PC-3 (cell line): ENCODE measurements at regions not wholly inside any gene's neighbourhood (a gene's known extent, or its start where the extent isn't known, plus 50 kb on each side); places are given as distances from the start of the nearest gene placed in this dataset.
"Not testable (repeated sequence)": the region's sequence is repeated elsewhere in the genome, so short reads cannot be mapped to it uniquely, and the experiment has no call there.

ENCODE experiments used
- ATAC-seq: fragments of 200-7000 bp; cut with Tn5 transposase; 2 replicates; pipeline ENCODE4 v1.9.1; 2020; ENCODE audit warnings: mild to moderate bottlenecking, moderate library complexity
- BruUV-seq: library from RNA; stranded (reverse); fragments of 400-500 nt; replicated peaks from 2 replicates; lab custom pipeline; 2021; lab: Mats Ljungman, UMichigan
- CTCF ChIA-PET: fragments of 300-600 bp; sonication (Branson Sonifier 250); formaldehyde crosslinking; loops from one replicate; lab custom pipeline; 2022; ENCODE audit warnings: antibody characterized with exemption; lab: Charles Lee
- POLR2A ChIA-PET: fragments of 300-600 bp; sonication (Branson Sonifier 250); formaldehyde crosslinking; loops from one replicate; lab custom pipeline; 2022; ENCODE audit warnings: antibody characterized with exemption; ENCODE audit not compliant: unreplicated experiment; lab: Charles Lee
- DNase-seq: peaks from one replicate; pipeline ENCODE4 v3.0.0-alpha.2; 2015
- H2AFZ ChIP-seq: fragments of 300-600 bp; sonication (generic); 2 replicates; pipeline ENCODE4 v1.6.0; 2016; ENCODE audit warnings: antibody characterized with exemption, low read length
- H3F3A ChIP-seq: fragments of 300-600 bp; sonication (generic); one replicate; pipeline ENCODE4 v1.6.0; 2017; ENCODE audit warnings: antibody characterized with exemption, low read length, control low read depth, mild to moderate bottlenecking; ENCODE audit not compliant: unreplicated experiment
- H3K27ac ChIP-seq: fragments of 300-600 bp; sonication (generic); 2 replicates; pipeline ENCODE4 v1.5.1; 2016; ENCODE audit warnings: mild to moderate bottlenecking, low read length
- H3K27me3 ChIP-seq: fragments of 300-600 bp; sonication (generic); 2 replicates; pipeline ENCODE4 v1.6.1; 2016; ENCODE audit warnings: low read length, mixed read lengths
- H3K36me3 ChIP-seq: fragments of 300-600 bp; sonication (generic); 2 replicates; pipeline ENCODE4 v1.6.1; 2016; ENCODE audit warnings: low read depth, mixed run types, low read length, mixed read lengths
- H3K4me1 ChIP-seq: fragments of 300-600 bp; sonication (generic); 2 replicates; pipeline ENCODE4 v1.5.1; 2016; ENCODE audit warnings: low read length; ENCODE audit not compliant: insufficient read depth
- H3K4me2 ChIP-seq: fragments of 300-600 bp; sonication (generic); 2 replicates; pipeline ENCODE4 v1.6.0; 2016; ENCODE audit warnings: low read length
- H3K4me3 ChIP-seq: fragments of 300-600 bp; sonication (generic); 2 replicates; pipeline ENCODE4 v1.5.1; 2016; ENCODE audit warnings: mild to moderate bottlenecking, low read length, mixed read lengths
- H3K79me2 ChIP-seq: fragments of 300-600 bp; sonication (generic); 2 replicates; pipeline ENCODE4 v1.6.1; 2017; ENCODE audit warnings: low read length, mixed read lengths
- H3K9ac ChIP-seq: fragments of 300-600 bp; sonication (generic); 2 replicates; pipeline ENCODE4 v1.6.0; 2016; ENCODE audit warnings: mild to moderate bottlenecking, low read length
- H3K9me2 ChIP-seq: fragments of 300-600 bp; sonication (generic); replicated peaks from 2 replicates; pipeline ENCODE4 v1.6.1; 2016; ENCODE audit warnings: mixed run types, low read length, mixed read lengths
- H3K9me3 ChIP-seq: fragments of 300-600 bp; sonication (generic); 2 replicates; pipeline ENCODE4 v1.6.1; 2016; ENCODE audit warnings: low read length, mixed read lengths
- H4K20me1 ChIP-seq: fragments of 300-600 bp; sonication (generic); 2 replicates; pipeline ENCODE4 v1.6.1; 2016; ENCODE audit warnings: low read length, mixed read lengths
- CTCF ChIP-seq: fragments of 300-600 bp; sonication (generic); conservative IDR thresholded peaks from 2 replicates; pipeline ENCODE4 v1.5.1; 2017; ENCODE audit warnings: antibody characterized with exemption, low read depth, mild to moderate bottlenecking, low read length
- EZH2 ChIP-seq: fragments of 300-600 bp; sonication (generic); IDR thresholded peaks from one replicate; pipeline ENCODE4 v1.6.1; 2017; ENCODE audit warnings: antibody characterized with exemption, mild to moderate bottlenecking, low read length; ENCODE audit not compliant: unreplicated experiment
- EZH2phosphoT487 ChIP-seq: fragments of 300-600 bp; sonication (generic); IDR thresholded peaks from 2 replicates; pipeline ENCODE4 v1.6.1; 2018; ENCODE audit warnings: mild to moderate bottlenecking, antibody characterized with exemption, low read length, borderline replicate concordance
- intact Hi-C: fragments of 100-400 bp; cut with micrococcal nuclease; formaldehyde crosslinking; loops from 2 replicates; pipeline ENCODE4 v1.9.0; 2023

GRCh38 chr6:159416891-159417560, 247.8 kb downstream of the FNDC1 start:
- Histone ChIP-seq H3K27ac (no peak overlapping the region), H3K4me2 (no peak overlapping the region), H3K27me3 (peaks cover 16% of the 10 kb centered on the region), H3K36me3 (no peaks in the 10 kb centered on the region), H3K9me2 (no peaks in the 10 kb centered on the region), H3K9me3 (no peaks in the 10 kb centered on the region), H3K9ac (no peak overlapping the region), H3F3A (no peaks in the 10 kb centered on the region), H3K4me1 (no peaks in the 10 kb centered on the region), H3K79me2 (no peaks in the 10 kb centered on the region), H2AFZ (no peak overlapping the region), H3K4me3 (no peak overlapping the region), H4K20me1 (no peaks in the 10 kb centered on the region)
- no TSS peak for BruUV-seq
- DNase-seq (no peak), ATAC-seq (no peak)
- ChIA-PET CTCF (no interaction called here), POLR2A (no interaction called here)
- intact Hi-C loops = no loop called here
- no peak for TF ChIP-seq CTCF

GRCh38 chr6:159415540-159415939, 246.3 kb downstream of the FNDC1 start:
- no peaks in the 10 kb centered on the region for H3F3A ChIP-seq
- no peak for ATAC-seq
- no peak overlapping the region for H3K4me2 ChIP-seq
- no peaks in the 10 kb centered on the region for H3K9me2 ChIP-seq
- DNase-seq = no peak
- ChIA-PET CTCF (no interaction called here), POLR2A (no interaction called here)
- BruUV-seq = no TSS peak
- no peaks in the 10 kb centered on the region for H3K9me3 ChIP-seq
- intact Hi-C loops = no loop called here
- peaks cover 4% of the 10 kb centered on the region; the same call in 1 of the 2 replicates for H3K27me3 ChIP-seq
- no peaks in the 10 kb centered on the region for H4K20me1 ChIP-seq
- H3K36me3 ChIP-seq = no peaks in the 10 kb centered on the region
- no peak overlapping the region for H2AFZ ChIP-seq
- H3K4me1 ChIP-seq = no peaks in the 10 kb centered on the region
- TF ChIP-seq EZH2 = no peak
- no peak for TF ChIP-seq EZH2phosphoT487
- TF ChIP-seq CTCF = no peak
- H3K27ac ChIP-seq = no peak overlapping the region
- no peaks in the 10 kb centered on the region for H3K79me2 ChIP-seq
- no peak overlapping the region for H3K4me3 ChIP-seq
- H3K9ac ChIP-seq = no peak overlapping the region

- POLR2A ChIA-PET = no interaction called here
- TF ChIP-seq EZH2phosphoT487 (no peak), CTCF (no peak), EZH2 (no peak)
- Histone ChIP-seq H3K36me3 (no peaks in the 10 kb centered on the region), H3K9me2 (no peaks in the 10 kb centered on the region), H3K27ac (no peak overlapping the region), H2AFZ (no peak overlapping the region), H3K4me2 (no peak overlapping the region), H3K9ac (no peak overlapping the region), H3K79me2 (no peaks in the 10 kb centered on the region), H3K4me3 (no peak overlapping the region), H3K4me1 (no peaks in the 10 kb centered on the region), H3K9me3 (no peaks in the 10 kb centered on the region), H3F3A (no peaks in the 10 kb centered on the region), H4K20me1 (no peaks in the 10 kb centered on the region), H3K27me3 (no peaks in the 10 kb centered on the region)
- BruUV-seq = no TSS peak
- ATAC-seq (no peak), DNase-seq (no peak)
- intact Hi-C loops = no loop called here
- CTCF ChIA-PET = no interaction called here
Measured at GRCh38 chr6:159414711-159415110, 245.5 kb downstream of the FNDC1 start.

GRCh38 chr6:159407211-159407780, 238.1 kb downstream of the FNDC1 start:
- H3K9ac ChIP-seq, DNase-seq, BruUV-seq, ATAC-seq, H3K4me2 ChIP-seq, H3K9me2 ChIP-seq, H3F3A ChIP-seq, H3K27ac ChIP-seq, H3K4me3 ChIP-seq, POLR2A ChIA-PET, H3K4me1 ChIP-seq, intact Hi-C loops, H2AFZ ChIP-seq, H3K36me3 ChIP-seq, CTCF ChIA-PET, H3K79me2 ChIP-seq, H3K9me3 ChIP-seq, H4K20me1 ChIP-seq, H3K27me3 ChIP-seq: not testable (repeated sequence)
